ENCODE measurements at regions not wholly inside any gene's neighbourhood (a gene's known extent, or its start where the extent isn't known, plus 50 kb on each side); places are given as distances from the start of the nearest gene placed in this dataset.

DNA sequence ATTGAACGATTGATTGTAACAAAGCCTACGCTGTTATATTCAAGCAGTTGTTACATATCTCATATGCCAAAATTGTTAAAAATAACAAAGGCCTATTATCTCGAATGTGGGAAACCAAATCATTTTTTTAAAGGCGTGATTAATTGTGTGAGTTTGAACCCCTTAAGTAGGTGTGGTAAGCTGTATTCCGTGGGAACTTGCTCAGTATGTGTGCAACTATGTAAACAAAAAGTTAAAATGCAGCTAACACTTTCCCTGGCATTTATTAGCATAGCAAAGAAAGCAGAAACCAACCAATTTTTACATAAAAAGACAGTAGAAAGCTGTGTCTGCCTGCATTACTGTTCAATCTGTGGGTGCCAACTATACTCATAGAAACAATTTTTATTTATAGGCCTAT is 166.0 kb upstream of the HAND2 start:
- no peaks in the 10 kb centered on the region for H3K4me1 ChIP-seq (ENCODE audit: control insufficient read depth, insufficient read depth, low read depth, low read length)
- no peak overlapping the region for H3K18ac ChIP-seq (ENCODE audit: low read depth in 1 of 2, low read length in 2 of 2)
- no peak overlapping the region for H2BK5ac ChIP-seq (ENCODE audit: low read depth, low read length, poor library complexity, severe bottlenecking)
- no peak overlapping the region for H4K8ac ChIP-seq (ENCODE audit: low read length)
- H2AK5ac ChIP-seq (ENCODE audit: low read length, severe bottlenecking): no peak overlapping the region
- no peak overlapping the region for H3K4ac ChIP-seq (ENCODE audit: low read depth in 1 of 2, low read length in 2 of 2)
- no peak overlapping the region for H3K14ac ChIP-seq (ENCODE audit: low read length in 2 of 2)
- H2AFZ ChIP-seq (ENCODE audit: low read depth, low read length): no peak overlapping the region
- no peak overlapping the region for H3K9ac ChIP-seq (ENCODE audit: low read length)
- H3K9me3 ChIP-seq (ENCODE audit: control insufficient read depth, low read length): no peaks in the 10 kb centered on the region
- DNase-seq: peak; percentile 14
- H3K27me3 ChIP-seq (ENCODE audit: control insufficient read depth in 1 of 2, insufficient read depth in 1 of 2, low read length in 2 of 2): no peaks in the 10 kb centered on the region
- no peak overlapping the region for H3K4me2 ChIP-seq (ENCODE audit: low read length, poor library complexity, severe bottlenecking)
- no peak overlapping the region for H2BK12ac ChIP-seq (ENCODE audit: low read length in 2 of 2)
- H3K36me3 ChIP-seq (ENCODE audit: control insufficient read depth in 1 of 2, insufficient read depth in 2 of 2, low read depth in 1 of 2, low read length in 2 of 2): no peaks in the 10 kb centered on the region
- no peak overlapping the region for H3K23ac ChIP-seq (ENCODE audit: low read length in 2 of 2)
- no peak overlapping the region for H2BK120ac ChIP-seq (ENCODE audit: low read depth, low read length)
- 88% methylated on average over 4 of the region's 5 CpGs for WGBS
- no peak overlapping the region for H4K91ac ChIP-seq (ENCODE audit: low read length)
- H3K79me1 ChIP-seq (replicated peaks; ENCODE audit: low read length, poor library complexity, severe bottlenecking): no peaks in the 10 kb centered on the region
- no peak overlapping the region for H2BK15ac ChIP-seq (ENCODE audit: low read depth, poor library complexity, severe bottlenecking)
- H3K4me3 ChIP-seq (ENCODE audit: insufficient read depth in 1 of 2, low read depth in 1 of 2, low read length in 2 of 2): no peak overlapping the region
- H3K27ac ChIP-seq (ENCODE audit: low read length, poor library complexity, severe bottlenecking): no peak overlapping the region

DNA sequence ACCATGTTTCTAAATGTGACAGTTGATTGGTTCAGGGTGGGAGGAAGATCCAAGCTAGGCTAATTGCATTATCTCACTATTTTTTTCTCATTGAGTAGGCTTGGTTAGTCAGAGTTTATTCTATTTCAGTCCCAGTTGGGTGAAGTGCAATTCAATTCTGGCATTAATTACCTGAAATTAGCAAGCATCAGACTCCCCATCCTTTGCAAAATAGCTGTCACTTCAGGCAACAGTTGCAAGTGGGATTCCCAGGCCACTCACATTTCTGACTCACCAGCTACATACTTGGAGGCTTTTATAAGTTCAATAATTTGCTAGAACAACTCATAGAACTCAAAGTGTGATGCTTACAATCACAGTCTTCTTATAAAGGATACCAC is 155.8 kb upstream of the HAND2 start:
- no peak overlapping the region for H2BK15ac ChIP-seq (ENCODE audit: low read depth, poor library complexity, severe bottlenecking)

DNA sequence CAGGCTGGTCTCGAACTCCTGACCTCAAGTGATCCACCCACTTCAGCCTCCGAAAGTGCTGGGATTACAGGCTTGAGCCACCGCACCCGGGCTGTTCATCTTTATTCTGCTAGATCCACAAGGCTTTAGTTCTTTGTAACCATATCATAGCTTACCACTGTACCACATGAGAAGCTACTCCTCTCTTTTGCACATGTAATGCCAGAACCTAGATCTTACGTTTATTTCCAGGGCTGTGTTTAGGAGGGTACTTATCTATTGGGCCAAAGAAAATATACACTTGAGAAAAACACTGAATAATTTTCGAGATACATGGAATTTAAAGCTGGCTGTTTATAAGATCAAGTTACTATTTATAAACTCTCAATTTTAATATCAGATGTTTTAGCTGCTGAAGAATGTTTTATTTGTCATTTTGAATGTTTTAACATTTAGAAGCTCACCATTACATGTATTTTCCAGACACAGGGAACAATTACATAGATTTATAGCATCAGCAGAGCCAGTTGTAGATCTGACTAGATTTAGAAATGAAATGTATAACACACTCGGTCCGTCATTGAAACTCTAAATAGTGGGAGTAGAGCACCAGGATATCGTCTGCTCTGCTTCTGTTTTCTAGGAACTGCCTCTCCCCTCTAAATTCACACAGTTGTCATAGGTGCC is 155.3 kb upstream of the HAND2 start:
- Histone ChIP-seq H3K14ac (ENCODE audit: low read length in 2 of 2) (no peak overlapping the region), H2BK5ac (ENCODE audit: low read depth, low read length, poor library complexity, severe bottlenecking) (no peak overlapping the region), H3K27me3 (ENCODE audit: control insufficient read depth in 1 of 2, insufficient read depth in 1 of 2, low read length in 2 of 2) (no peaks in the 10 kb centered on the region), H3K4me2 (ENCODE audit: low read length, poor library complexity, severe bottlenecking) (no peak overlapping the region), H3K4me3 (ENCODE audit: insufficient read depth in 1 of 2, low read depth in 1 of 2, low read length in 2 of 2) (no peak overlapping the region), H3K4ac (ENCODE audit: low read depth in 1 of 2, low read length in 2 of 2) (no peak overlapping the region), H3K18ac (ENCODE audit: low read depth in 1 of 2, low read length in 2 of 2) (no peak overlapping the region), H3K23ac (ENCODE audit: low read length in 2 of 2) (no peak overlapping the region), H3K4me1 (ENCODE audit: control insufficient read depth, insufficient read depth, low read depth, low read length) (no peaks in the 10 kb centered on the region), H4K91ac (ENCODE audit: low read length) (no peak overlapping the region), H2AK5ac (ENCODE audit: low read length, severe bottlenecking) (no peak overlapping the region), H3K36me3 (ENCODE audit: control insufficient read depth in 1 of 2, insufficient read depth in 2 of 2, low read depth in 1 of 2, low read length in 2 of 2) (no peaks in the 10 kb centered on the region), H3K9ac (ENCODE audit: low read length) (no peak overlapping the region), H2BK120ac (ENCODE audit: low read depth, low read length) (no peak overlapping the region), H3K79me1 (replicated peaks; ENCODE audit: low read length, poor library complexity, severe bottlenecking) (no peaks in the 10 kb centered on the region), H2BK15ac (ENCODE audit: low read depth, poor library complexity, severe bottlenecking) (no peak overlapping the region), H3K27ac (ENCODE audit: low read length, poor library complexity, severe bottlenecking) (no peak overlapping the region), H2BK12ac (ENCODE audit: low read length in 2 of 2) (no peak overlapping the region), H4K8ac (ENCODE audit: low read length) (no peak overlapping the region), H2AFZ (ENCODE audit: low read depth, low read length) (no peak overlapping the region), H3K9me3 (ENCODE audit: control insufficient read depth, low read length) (no peaks in the 10 kb centered on the region)
- WGBS: 98% methylated on average over 7 of the region's 9 CpGs
- DNase-seq: no peak

More for the DNA sequence above, 155.8 kb upstream of the HAND2 start:
- Histone ChIP-seq H3K79me1 (replicated peaks; ENCODE audit: low read length, poor library complexity, severe bottlenecking) (no peaks in the 10 kb centered on the region), H3K9ac (ENCODE audit: low read length) (no peak overlapping the region), H3K14ac (ENCODE audit: low read length in 2 of 2) (no peak overlapping the region), H4K91ac (ENCODE audit: low read length) (no peak overlapping the region), H3K36me3 (ENCODE audit: control insufficient read depth in 1 of 2, insufficient read depth in 2 of 2, low read depth in 1 of 2, low read length in 2 of 2) (no peaks in the 10 kb centered on the region), H3K27ac (ENCODE audit: low read length, poor library complexity, severe bottlenecking) (no peak overlapping the region), H2BK120ac (ENCODE audit: low read depth, low read length) (no peak overlapping the region), H3K4me3 (ENCODE audit: insufficient read depth in 1 of 2, low read depth in 1 of 2, low read length in 2 of 2) (no peak overlapping the region), H4K8ac (ENCODE audit: low read length) (no peak overlapping the region), H2AK5ac (ENCODE audit: low read length, severe bottlenecking) (no peak overlapping the region), H3K18ac (ENCODE audit: low read depth in 1 of 2, low read length in 2 of 2) (peak overlapping the region in 1 of 2 experiments; percentile 33), H3K27me3 (ENCODE audit: control insufficient read depth in 1 of 2, insufficient read depth in 1 of 2, low read length in 2 of 2) (no peaks in the 10 kb centered on the region), H3K4ac (ENCODE audit: low read depth in 1 of 2, low read length in 2 of 2) (no peak overlapping the region), H2BK12ac (ENCODE audit: low read length in 2 of 2) (peak overlapping the region in 1 of 2 experiments; percentile 66), H3K4me2 (ENCODE audit: low read length, poor library complexity, severe bottlenecking) (no peak overlapping the region), H3K23ac (ENCODE audit: low read length in 2 of 2) (no peak overlapping the region), H3K9me3 (ENCODE audit: control insufficient read depth, low read length) (no peaks in the 10 kb centered on the region), H2BK5ac (ENCODE audit: low read depth, low read length, poor library complexity, severe bottlenecking) (no peak overlapping the region), H2AFZ (ENCODE audit: low read depth, low read length) (no peak overlapping the region), H3K4me1 (ENCODE audit: control insufficient read depth, insufficient read depth, low read depth, low read length) (no peaks in the 10 kb centered on the region)
- no peak for DNase-seq

DNA sequence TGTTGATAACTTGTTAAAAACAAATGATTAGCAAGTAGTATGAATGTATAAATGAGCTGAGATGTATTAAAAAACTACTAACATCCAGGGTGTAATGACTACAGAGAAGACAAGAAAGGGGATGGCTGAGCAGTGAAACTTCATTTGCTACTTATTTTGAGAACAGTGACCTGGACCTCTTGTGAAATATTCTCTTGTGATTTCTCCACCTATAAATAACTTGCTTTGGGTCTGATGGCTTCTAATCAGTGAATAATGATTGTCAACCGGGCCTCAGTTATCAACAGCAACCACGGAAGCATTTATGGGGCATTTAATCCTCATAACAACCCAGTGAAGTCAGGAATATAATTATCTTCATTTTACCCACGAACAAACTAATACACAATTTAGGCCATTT is 154.2 kb upstream of the HAND2 start:
- H2BK12ac ChIP-seq (ENCODE audit: low read length in 2 of 2): no peak overlapping the region
- no peak overlapping the region for H2AK5ac ChIP-seq (ENCODE audit: low read length, severe bottlenecking)
- H3K4ac ChIP-seq (ENCODE audit: low read depth in 1 of 2, low read length in 2 of 2): no peak overlapping the region
- H3K9ac ChIP-seq (ENCODE audit: low read length): no peak overlapping the region
- no peaks in the 10 kb centered on the region for H3K4me1 ChIP-seq (ENCODE audit: control insufficient read depth, insufficient read depth, low read depth, low read length)
- no peak overlapping the region for H4K8ac ChIP-seq (ENCODE audit: low read length)
- H2BK120ac ChIP-seq (ENCODE audit: low read depth, low read length): no peak overlapping the region
- H3K79me1 ChIP-seq (replicated peaks; ENCODE audit: low read length, poor library complexity, severe bottlenecking): no peaks in the 10 kb centered on the region
- H3K4me3 ChIP-seq (ENCODE audit: insufficient read depth in 1 of 2, low read depth in 1 of 2, low read length in 2 of 2): no peak overlapping the region
- no peak overlapping the region for H3K27ac ChIP-seq (ENCODE audit: low read length, poor library complexity, severe bottlenecking)
- H2BK15ac ChIP-seq (ENCODE audit: low read depth, poor library complexity, severe bottlenecking): no peak overlapping the region
- no peaks in the 10 kb centered on the region for H3K36me3 ChIP-seq (ENCODE audit: control insufficient read depth in 1 of 2, insufficient read depth in 2 of 2, low read depth in 1 of 2, low read length in 2 of 2)
- DNase-seq: peak; percentile 18
- H3K27me3 ChIP-seq (ENCODE audit: control insufficient read depth in 1 of 2, insufficient read depth in 1 of 2, low read length in 2 of 2): no peaks in the 10 kb centered on the region
- no peak overlapping the region for H2AFZ ChIP-seq (ENCODE audit: low read depth, low read length)
- H3K18ac ChIP-seq (ENCODE audit: low read depth in 1 of 2, low read length in 2 of 2): no peak overlapping the region
- WGBS: 73% methylated on average over 3 of the region's 3 CpGs
- no peak overlapping the region for H3K14ac ChIP-seq (ENCODE audit: low read length in 2 of 2)
- H2BK5ac ChIP-seq (ENCODE audit: low read depth, low read length, poor library complexity, severe bottlenecking): no peak overlapping the region
- no peak overlapping the region for H3K4me2 ChIP-seq (ENCODE audit: low read length, poor library complexity, severe bottlenecking)
- H4K91ac ChIP-seq (ENCODE audit: low read length): no peak overlapping the region
- H3K9me3 ChIP-seq (ENCODE audit: control insufficient read depth, low read length): no peaks in the 10 kb centered on the region
- no peak overlapping the region for H3K23ac ChIP-seq (ENCODE audit: low read length in 2 of 2)

All from mesenchymal stem cell (in vitro differentiated cells and primary cell).